ENCODE measurements at regions not wholly inside any gene's neighbourhood (a gene's known extent, or its start where the extent isn't known, plus 50 kb on each side); places are given as distances from the start of the nearest gene placed in this dataset.
A peak's percentile ranks its signal among the peaks of the same experiment; 100 is the strongest.
"Not testable (repeated sequence)": the region's sequence is repeated elsewhere in the genome, so short reads cannot be mapped to it uniquely, and the experiment has no call there.

- not testable (repeated sequence) for DNase-seq (ENCODE audit: low spot score)
Measured at GRCh38 chr6:74488726-74489125, 717.1 kb downstream of the COL12A1 start.

GRCh38 chr6:74482180-74482579, 723.7 kb downstream of the COL12A1 start:
- no peak for DNase-seq (ENCODE audit: low spot score)

GRCh38 chr6:74480561-74480960, 725.3 kb downstream of the COL12A1 start:
- no peak for DNase-seq (ENCODE audit: low spot score)

GRCh38 chr6:74479960-74480359, 725.9 kb downstream of the COL12A1 start:
- DNase-seq (ENCODE audit: low spot score): no peak

GRCh38 chr6:74479420-74479819, 726.4 kb downstream of the COL12A1 start:
- no peak for DNase-seq (ENCODE audit: low spot score)

GRCh38 chr6:74474046-74474445, 731.8 kb downstream of the COL12A1 start:
- DNase-seq (ENCODE audit: low spot score): not testable (repeated sequence)

GRCh38 chr6:74468552-74468951, 737.3 kb downstream of the COL12A1 start:
- not testable (repeated sequence) for DNase-seq (ENCODE audit: low spot score)

- DNase-seq (ENCODE audit: low spot score): no peak
Measured at GRCh38 chr6:74467533-74468215, 738.2 kb downstream of the COL12A1 start.

GRCh38 chr6:74466572-74466971, 739.3 kb downstream of the COL12A1 start:
- no peak for DNase-seq (ENCODE audit: low spot score)

GRCh38 chr6:74459260-74459659, 746.6 kb downstream of the COL12A1 start:
- no peak for DNase-seq (ENCODE audit: low spot score)

- no peak for DNase-seq (ENCODE audit: low spot score)
Measured at GRCh38 chr6:74458536-74458935, 747.3 kb downstream of the COL12A1 start.

- DNase-seq (ENCODE audit: low spot score): no peak
Measured at GRCh38 chr6:74455786-74456185, 750.1 kb downstream of the COL12A1 start.

- DNase-seq (ENCODE audit: low spot score): no peak
Measured at GRCh38 chr6:74451953-74452352, 753.9 kb downstream of the COL12A1 start.

- no peak for DNase-seq (ENCODE audit: low spot score)
Measured at GRCh38 chr6:74448850-74449249, 752.8 kb downstream of the CD109 start.

GRCh38 chr6:74447013-74447412, 751.0 kb downstream of the CD109 start:
- DNase-seq (ENCODE audit: low spot score): no peak

GRCh38 chr6:74439123-74439811, 743.3 kb downstream of the CD109 start:
- DNase-seq (ENCODE audit: low spot score): no peak

GRCh38 chr6:74438395-74438794, 742.4 kb downstream of the CD109 start:
- DNase-seq (ENCODE audit: low spot score): not testable (repeated sequence)

GRCh38 chr6:74434171-74434570, 738.2 kb downstream of the CD109 start:
- no peak for DNase-seq (ENCODE audit: low spot score)

GRCh38 chr6:74431873-74432580, 736.0 kb downstream of the CD109 start:
- no peak for DNase-seq (ENCODE audit: low spot score)

GRCh38 chr6:74420221-74420620, 724.2 kb downstream of the CD109 start:
- DNase-seq (ENCODE audit: low spot score): no peak

GRCh38 chr6:74415056-74415455, 719.1 kb downstream of the CD109 start:
- no peak for DNase-seq (ENCODE audit: low spot score)

- DNase-seq (ENCODE audit: low spot score): no peak
Measured at GRCh38 chr6:74410630-74411029, 714.6 kb downstream of the CD109 start.

GRCh38 chr6:74409447-74409846, 713.4 kb downstream of the CD109 start:
- DNase-seq (ENCODE audit: low spot score): peak; percentile 36

Data from pons (tissue), 1 donor.